Fibroblast of the aortic adventitia (primary cell): ENCODE measurements at regions not wholly inside any gene's neighbourhood (a gene's known extent, or its start where the extent isn't known, plus 50 kb on each side); places are given as distances from the start of the nearest gene placed in this dataset.

Source experiments
- DNase-seq: peaks from one replicate; pipeline ENCODE4 v3.0.0-alpha.2; 2010; ENCODE audit warnings: low read depth
- H3K4me3 ChIP-seq: 2 replicates; pipeline ENCODE4 v1.5.1; 2011; ENCODE audit warnings: low read depth, mild to moderate bottlenecking, control low read depth, low read length, moderate library complexity
- CTCF ChIP-seq: IDR thresholded peaks from 2 replicates; pipeline ENCODE4 v1.5.1; 2011; ENCODE audit warnings: mild to moderate bottlenecking, low read length, control low read depth, inconsistent platforms; ENCODE audit not compliant: insufficient read depth

DNA sequence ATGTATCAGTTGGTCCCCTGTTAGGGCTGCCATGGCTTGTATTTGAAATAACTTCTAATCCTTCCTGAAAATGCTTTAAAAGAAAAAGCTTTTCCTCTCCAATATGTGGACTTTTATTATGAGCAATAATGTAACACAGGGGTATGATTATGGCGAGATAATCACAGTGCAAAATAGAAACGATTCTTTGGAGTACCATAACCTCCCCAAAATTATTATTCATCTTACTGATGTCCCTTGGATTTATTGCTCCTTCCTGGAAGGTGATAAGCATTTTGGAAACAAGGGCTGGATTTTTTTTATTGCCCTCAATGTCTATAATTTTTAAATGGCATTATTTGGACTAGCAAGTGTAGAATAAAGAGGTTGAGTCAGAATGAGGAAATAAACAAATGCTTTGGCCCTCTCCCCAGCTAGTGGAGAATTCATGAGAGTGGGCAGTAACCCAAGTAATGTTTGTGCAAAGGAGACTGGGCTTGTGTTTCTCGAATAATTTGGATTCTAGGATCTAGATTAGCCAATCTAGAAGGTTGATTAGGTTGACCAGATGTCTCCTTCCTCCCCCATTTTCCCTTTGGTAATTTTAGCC lies 403.9 kb upstream of the CELF2 start:
- peak; percentile 63 for DNase-seq
- TF ChIP-seq CTCF: no peak
- H3K4me3 ChIP-seq: no peak overlapping the region

DNA sequence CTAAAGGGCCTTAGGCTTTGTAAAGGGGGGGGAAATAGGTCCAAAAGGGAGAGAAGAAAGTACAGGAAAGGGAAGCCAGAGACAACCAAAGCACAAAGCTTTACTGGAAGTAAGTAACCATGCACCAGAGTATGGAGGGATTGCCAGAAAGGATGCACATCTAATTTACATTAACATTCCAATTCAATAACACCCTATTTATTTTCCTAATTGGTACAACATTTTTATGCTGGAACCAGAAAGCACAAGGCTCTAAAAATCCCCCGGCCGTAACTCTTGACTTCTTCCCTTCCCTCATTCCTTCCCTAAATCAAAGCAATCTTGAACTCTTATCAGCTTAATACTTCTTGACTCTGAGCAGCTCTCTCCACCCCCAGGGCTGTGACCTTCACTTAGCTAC lies 400.0 kb upstream of the CELF2 start:
- TF ChIP-seq CTCF: no peak
- DNase-seq: no peak
- no peak overlapping the region for H3K4me3 ChIP-seq

GRCh38 chr10:10618139-10618538 lies 399.5 kb upstream of the CELF2 start:
- TF ChIP-seq CTCF: no peak
- H3K4me3 ChIP-seq: no peak overlapping the region
- no peak for DNase-seq

GRCh38 chr10:10623958-10624566 lies 393.6 kb upstream of the CELF2 start:
- no peak overlapping the region for H3K4me3 ChIP-seq
- TF ChIP-seq CTCF: no peak
- DNase-seq: no peak

- no peak for DNase-seq
- no peak overlapping the region for H3K4me3 ChIP-seq
- TF ChIP-seq CTCF: no peak
Measured at GRCh38 chr10:10624567-10624962, 393.1 kb upstream of the CELF2 start.

GRCh38 chr10:10625491-10625890 lies 392.2 kb upstream of the CELF2 start:
- H3K4me3 ChIP-seq: no peak overlapping the region
- TF ChIP-seq CTCF: no peak
- no peak for DNase-seq

DNA sequence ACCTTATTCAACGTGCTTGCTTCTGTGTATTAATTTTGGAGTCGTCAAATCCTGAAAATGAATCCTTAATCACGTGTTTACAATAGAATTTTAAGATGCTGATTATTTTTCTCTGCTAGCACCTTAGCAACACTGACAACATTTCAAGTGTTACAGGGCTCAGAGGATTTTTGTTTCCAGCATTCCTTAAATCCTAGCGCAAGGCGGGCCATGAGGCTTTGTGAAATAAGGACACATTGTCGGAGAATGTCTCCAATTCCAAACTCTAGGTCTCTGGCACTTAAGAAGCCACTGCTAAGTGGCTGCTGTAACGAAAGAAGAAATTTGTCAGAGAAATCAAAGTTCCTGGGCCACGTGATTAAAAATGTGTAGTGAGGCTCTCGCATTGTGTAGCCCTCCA lies 390.9 kb upstream of the CELF2 start:
- no peak overlapping the region for H3K4me3 ChIP-seq
- no peak for TF ChIP-seq CTCF
- peak; percentile 7 for DNase-seq
